Natural killer cell treated with Interleukin-12 subunit alpha and Interleukin-12 subunit beta and Interleukin-15 and Interleukin-18, amount 100 ng/mL, for 72 hours (primary cell): ENCODE measurements at regions not wholly inside any gene's neighbourhood (a gene's known extent, or its start where the extent isn't known, plus 50 kb on each side); places are given as distances from the start of the nearest gene placed in this dataset.

Experiments
- ATAC-seq, 2 donors: fragments of 150-1000 bp; cut with Tn5 transposase in 1 of 2; sonication (Bioruptor Pico), chemical (Tn5 transposase) in 1 of 2; 2 replicates each; pipeline ENCODE4 v1.10.0; 2021
- DNase-seq: peaks from one replicate; pipeline ENCODE4 v3.0.0; 2022; ENCODE audit warnings: low spot score
- H3K27ac Mint-ChIP-seq, 2 donors: 1 replicate in 1 of 2; 2 replicates in 1 of 2; pipeline ENCODE4 v1.8.0; 2022; ENCODE audit warnings: mixed read lengths in 2 of 2, mild to moderate bottlenecking in 1 of 2, moderate library complexity in 1 of 2
- H3K27me3 Mint-ChIP-seq, 2 donors: 1 replicate in 1 of 2; 2 replicates in 1 of 2; pipeline ENCODE4 v1.8.0; 2022; ENCODE audit warnings: mixed read lengths in 2 of 2
- H3K36me3 Mint-ChIP-seq: one replicate; pipeline ENCODE4 v1.8.0; 2022; ENCODE audit warnings: mixed read lengths
- H3K4me1 Mint-ChIP-seq, 2 donors: 1 replicate in 1 of 2; 2 replicates in 1 of 2; pipeline ENCODE4 v1.8.0; 2022; ENCODE audit warnings: low read depth in 2 of 2, mixed read lengths in 2 of 2, mild to moderate bottlenecking in 1 of 2
- H3K4me3 Mint-ChIP-seq: one replicate; pipeline ENCODE4 v1.8.0; 2022; ENCODE audit warnings: mixed read lengths
- H3K9me3 Mint-ChIP-seq: 2 replicates; pipeline ENCODE4 v1.8.0; 2022; ENCODE audit warnings: mixed read lengths

DNA sequence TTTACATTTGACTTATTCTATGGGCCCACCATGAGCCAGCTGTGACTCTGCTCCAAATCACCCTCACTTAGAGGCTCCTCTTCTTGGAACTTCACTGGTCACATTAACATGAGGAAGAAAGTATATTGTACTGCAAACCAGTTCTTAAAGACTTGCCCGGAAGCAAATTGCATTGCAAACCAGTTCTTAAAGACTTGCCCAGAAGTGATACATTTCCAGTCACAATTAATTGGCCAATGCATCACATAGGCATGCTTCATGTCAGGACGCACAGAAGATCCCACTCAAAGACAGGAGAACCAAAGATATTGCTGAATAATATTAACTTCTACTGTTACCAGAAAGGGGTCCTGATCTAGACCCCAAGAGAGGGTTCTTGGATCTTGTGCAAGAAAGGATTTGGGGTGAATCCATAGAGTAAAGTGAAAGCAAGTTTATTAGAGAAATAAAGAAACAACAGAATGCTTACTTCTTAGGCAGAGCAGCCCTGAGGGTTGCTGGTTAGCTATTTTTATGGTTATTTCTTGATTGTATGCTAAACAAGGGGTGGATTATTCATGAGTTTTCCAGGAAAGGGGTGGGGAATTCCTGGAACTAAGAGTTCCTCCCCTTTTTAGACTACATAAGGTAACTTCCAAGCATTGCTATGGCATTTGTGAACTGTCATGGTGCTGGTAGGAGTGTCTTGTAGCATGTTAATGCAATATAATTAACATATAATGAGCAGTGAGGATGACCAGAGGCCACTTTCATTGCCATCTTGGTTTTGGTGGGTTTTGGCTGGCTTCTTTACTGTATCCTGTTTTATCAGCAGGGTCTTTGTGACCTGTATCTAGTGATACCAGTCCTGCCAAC is 54.6 kb upstream of the HCCS start:
- Mint-ChIP-seq H3K4me1 (no peaks in the 10 kb centered on the region), H3K36me3 (no peaks in the 10 kb centered on the region), H3K4me3 (no peak overlapping the region), H3K27me3 (no peaks in the 10 kb centered on the region), H3K27ac (no peak overlapping the region), H3K9me3 (peaks cover 3% of the 10 kb centered on the region)
- no peak for DNase-seq
- no peak for ATAC-seq

- Mint-ChIP-seq H3K27me3 (no peaks in the 10 kb centered on the region), H3K27ac (no peak overlapping the region), H3K9me3 (no peaks in the 10 kb centered on the region), H3K36me3 (no peaks in the 10 kb centered on the region), H3K4me3 (no peak overlapping the region), H3K4me1 (no peaks in the 10 kb centered on the region)
- ATAC-seq, result no peak
- DNase-seq, result no peak
These were observed 51.2 kb upstream of the HCCS start for GRCh38 chrX:11059933-11060332.
